Keratinocyte (primary cell): ENCODE measurements at regions not wholly inside any gene's neighbourhood (a gene's known extent, or its start where the extent isn't known, plus 50 kb on each side); places are given as distances from the start of the nearest gene placed in this dataset.

ENCODE experiments used
- CTCF ChIP-seq, 3 experiments: IDR thresholded peaks in 1 of 3; conservative IDR thresholded peaks in 1 of 3; optimal IDR thresholded peaks in 1 of 3; 2 replicates in 2 of 3; 3 replicates in 1 of 3; pipeline versions ENCODE3 to v1.5.1; 2011; ENCODE audit warnings: low read length in 3 of 3, mild to moderate bottlenecking in 3 of 3, moderate library complexity in 2 of 3, control low read depth in 1 of 3, inconsistent platforms in 1 of 3; ENCODE audit not compliant: insufficient read depth in 2 of 3; ENCODE audit errors: extremely low read depth in 1 of 3
- EZH2 ChIP-seq: IDR thresholded peaks from one replicate; pipeline ENCODE4 v1.6.1; 2012; ENCODE audit warnings: inconsistent platforms, mild to moderate bottlenecking, low read length, moderate library complexity

- TF ChIP-seq CTCF (optimal IDR thresholded peaks at IDR 0.05 in 1 of 3, IDR thresholded peaks at IDR 0.05 in 1 of 3, conservative IDR thresholded peaks at IDR 0.05 in 1 of 3; ENCODE audit: extremely low read depth in 1 of 3, insufficient read depth in 2 of 3, low read length in 3 of 3) (no peak), EZH2 (no peak)
These were observed 80.1 kb upstream of the ROBO1 start for GRCh38 chr3:79847928-79848327.
